ENCODE measurements at regions not wholly inside any gene's neighbourhood (a gene's known extent, or its start where the extent isn't known, plus 50 kb on each side); places are given as distances from the start of the nearest gene placed in this dataset.

- no peaks in the 10 kb centered on the region for H3K79me2 ChIP-seq (ENCODE audit: low read length)
- no peaks in the 10 kb centered on the region for H3K4me1 ChIP-seq (ENCODE audit: low read length)
- no peaks in the 10 kb centered on the region for H3K9me2 ChIP-seq (replicated peaks; ENCODE audit: insufficient read depth, low read length)
- H3K9ac ChIP-seq (ENCODE audit: low read length), result no peak overlapping the region
- TF ChIP-seq CTCF (IDR thresholded peaks at IDR 0.05; ENCODE audit: low read length), result no peak
- no peak for TF ChIP-seq EZH2phosphoT487 (IDR thresholded peaks at IDR 0.05; ENCODE audit: low read length)
- TF ChIP-seq EZH2 (optimal IDR thresholded peaks at IDR 0.05; ENCODE audit: low read depth, low read length), result no peak
- no peak for DNase-seq
- no peaks in the 10 kb centered on the region for H3K9me3 ChIP-seq (replicated peaks; ENCODE audit: insufficient read depth, low read length)
- no peaks in the 10 kb centered on the region for H4K20me1 ChIP-seq (ENCODE audit: insufficient read depth, low read length)
- H3F3A ChIP-seq (ENCODE audit: insufficient read depth, low read length), result no peaks in the 10 kb centered on the region
- no peak overlapping the region for H3K4me2 ChIP-seq (ENCODE audit: low read depth, low read length)
- H3K36me3 ChIP-seq (replicated peaks; ENCODE audit: insufficient read depth, low read length), result no peaks in the 10 kb centered on the region
- H3K27ac ChIP-seq (ENCODE audit: low read length), result no peak overlapping the region
- H3K4me3 ChIP-seq (ENCODE audit: low read length), result no peak overlapping the region
- H2AFZ ChIP-seq (ENCODE audit: low read length), result no peak overlapping the region
- H3K27me3 ChIP-seq (replicated peaks; ENCODE audit: insufficient read depth, low read length), result no peaks in the 10 kb centered on the region
Observed at GRCh38 chr3:109432833-109433232, 95.5 kb upstream of the DPPA4 start.

GRCh38 chr3:109430911-109431563 lies 93.7 kb upstream of the DPPA4 start:
- H4K20me1 ChIP-seq (ENCODE audit: insufficient read depth, low read length), result no peaks in the 10 kb centered on the region
- no peak overlapping the region for H3K9ac ChIP-seq (ENCODE audit: low read length)
- no peak overlapping the region for H3K4me3 ChIP-seq (ENCODE audit: low read length)
- no peaks in the 10 kb centered on the region for H3F3A ChIP-seq (ENCODE audit: insufficient read depth, low read length)
- H3K27me3 ChIP-seq (replicated peaks; ENCODE audit: insufficient read depth, low read length), result no peaks in the 10 kb centered on the region
- TF ChIP-seq EZH2phosphoT487 (IDR thresholded peaks at IDR 0.05; ENCODE audit: low read length) (no peak), EZH2 (optimal IDR thresholded peaks at IDR 0.05; ENCODE audit: low read depth, low read length) (no peak), CTCF (IDR thresholded peaks at IDR 0.05; ENCODE audit: low read length) (no peak)
- DNase-seq, result no peak
- no peak overlapping the region for H3K4me2 ChIP-seq (ENCODE audit: low read depth, low read length)
- H2AFZ ChIP-seq (ENCODE audit: low read length), result no peak overlapping the region
- H3K9me2 ChIP-seq (replicated peaks; ENCODE audit: insufficient read depth, low read length), result no peaks in the 10 kb centered on the region
- H3K27ac ChIP-seq (ENCODE audit: low read length), result no peak overlapping the region
- no peaks in the 10 kb centered on the region for H3K36me3 ChIP-seq (replicated peaks; ENCODE audit: insufficient read depth, low read length)
- H3K9me3 ChIP-seq (replicated peaks; ENCODE audit: insufficient read depth, low read length), result no peaks in the 10 kb centered on the region
- H3K79me2 ChIP-seq (ENCODE audit: low read length), result no peaks in the 10 kb centered on the region
- no peaks in the 10 kb centered on the region for H3K4me1 ChIP-seq (ENCODE audit: low read length)

- Histone ChIP-seq H3K27ac (ENCODE audit: low read length) (no peak overlapping the region), H3K4me2 (ENCODE audit: low read depth, low read length) (no peak overlapping the region), H4K20me1 (ENCODE audit: insufficient read depth, low read length) (no peaks in the 10 kb centered on the region), H3K27me3 (replicated peaks; ENCODE audit: insufficient read depth, low read length) (no peaks in the 10 kb centered on the region), H3F3A (ENCODE audit: insufficient read depth, low read length) (no peaks in the 10 kb centered on the region), H3K4me1 (ENCODE audit: low read length) (no peaks in the 10 kb centered on the region), H3K9ac (ENCODE audit: low read length) (no peak overlapping the region), H3K9me3 (replicated peaks; ENCODE audit: insufficient read depth, low read length) (no peaks in the 10 kb centered on the region), H2AFZ (ENCODE audit: low read length) (no peak overlapping the region), H3K79me2 (ENCODE audit: low read length) (no peaks in the 10 kb centered on the region), H3K4me3 (ENCODE audit: low read length) (no peak overlapping the region), H3K36me3 (replicated peaks; ENCODE audit: insufficient read depth, low read length) (no peaks in the 10 kb centered on the region), H3K9me2 (replicated peaks; ENCODE audit: insufficient read depth, low read length) (no peaks in the 10 kb centered on the region)
- TF ChIP-seq CTCF (IDR thresholded peaks at IDR 0.05; ENCODE audit: low read length) (no peak), EZH2 (optimal IDR thresholded peaks at IDR 0.05; ENCODE audit: low read depth, low read length) (no peak), EZH2phosphoT487 (IDR thresholded peaks at IDR 0.05; ENCODE audit: low read length) (no peak)
- no peak for DNase-seq
Observed at GRCh38 chr3:109413049-109413448, 75.7 kb upstream of the DPPA4 start.
